PFSK-1 (cell line): ENCODE measurements at regions not wholly inside any gene's neighbourhood (a gene's known extent, or its start where the extent isn't known, plus 50 kb on each side); places are given as distances from the start of the nearest gene placed in this dataset.

Source experiments
- FOXP2 ChIP-seq: optimal IDR thresholded peaks from 2 replicates; pipeline ENCODE3; 2011; ENCODE audit warnings: borderline replicate concordance, control low read depth, inconsistent platforms; ENCODE audit not compliant: insufficient read depth; ENCODE audit errors: extremely low read length, extremely low read depth
- POLR2AphosphoS5 ChIP-seq: IDR thresholded peaks from 2 replicates; pipeline ENCODE4 v1.6.1; 2012; ENCODE audit warnings: low read depth, mild to moderate bottlenecking, control low read depth, low read length, moderate library complexity
- SIN3A ChIP-seq: IDR thresholded peaks from 2 replicates; pipeline ENCODE4 v1.6.1; 2012; ENCODE audit warnings: mild to moderate bottlenecking, low read length, moderate library complexity, borderline replicate concordance; ENCODE audit not compliant: insufficient read depth
- TAF1 ChIP-seq: IDR thresholded peaks from 2 replicates; pipeline ENCODE4 v1.6.1; 2012; ENCODE audit warnings: low read length, control low read depth, borderline replicate concordance; ENCODE audit not compliant: insufficient read depth
- TF ChIP-seq, protein P1 (sequence below), 2 experiments: IDR thresholded peaks; 2 replicates each; pipeline versions ENCODE4 v1.6.1 to v1.8.0; 2011 to 2012; ENCODE audit warnings: low read depth in 2 of 2, low read length in 2 of 2, control low read depth in 1 of 2, inconsistent platforms in 1 of 2, mild to moderate bottlenecking in 1 of 2, moderate library complexity in 1 of 2; ENCODE audit not compliant: insufficient read depth in 1 of 2

DNA sequence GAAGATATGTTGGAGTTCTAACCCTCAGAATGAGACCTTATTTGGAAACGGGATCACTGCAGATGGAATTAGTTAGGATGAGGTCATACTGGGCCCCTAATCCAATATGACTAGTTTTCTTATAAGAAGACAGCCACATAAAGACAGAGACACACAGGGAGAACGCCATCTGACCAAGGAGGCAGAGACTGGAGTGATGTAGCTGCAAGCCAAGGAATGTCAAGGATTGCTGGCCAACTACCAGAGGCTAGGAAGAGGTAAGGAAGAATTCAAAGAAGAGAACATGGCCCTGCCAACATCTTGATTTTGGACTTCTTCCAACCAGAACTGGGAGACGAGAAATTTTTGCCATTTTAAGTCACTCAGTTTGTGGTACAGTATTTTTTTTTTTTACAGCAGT is 152.8 kb upstream of the DIPK2B start:
- no peak for TF ChIP-seq POLR2AphosphoS5
- no peak for TF ChIP-seq TAF1

DNA sequence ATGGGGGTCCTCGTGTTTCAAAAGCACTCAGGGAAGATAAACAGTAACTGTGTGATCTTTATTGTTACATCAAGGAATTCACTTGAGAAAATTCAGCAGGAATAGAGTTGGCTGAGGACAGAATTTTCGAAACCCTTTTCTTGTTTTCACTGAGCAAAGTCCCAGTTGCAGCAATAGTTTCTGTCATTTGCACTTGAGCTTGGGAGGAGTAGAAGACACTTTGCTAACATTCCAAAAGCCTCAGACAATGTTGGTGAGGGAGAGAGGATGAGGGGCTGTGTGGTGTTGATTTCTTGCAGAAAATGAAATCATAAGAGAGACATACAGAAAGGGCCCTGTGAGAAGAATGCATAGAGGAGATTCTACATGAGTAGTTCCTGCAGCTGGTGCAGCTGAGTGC is 151.9 kb upstream of the DIPK2B start:
- TF ChIP-seq TAF1 (no peak), SIN3A (no peak)
- TF ChIP-seq, protein P1, sequence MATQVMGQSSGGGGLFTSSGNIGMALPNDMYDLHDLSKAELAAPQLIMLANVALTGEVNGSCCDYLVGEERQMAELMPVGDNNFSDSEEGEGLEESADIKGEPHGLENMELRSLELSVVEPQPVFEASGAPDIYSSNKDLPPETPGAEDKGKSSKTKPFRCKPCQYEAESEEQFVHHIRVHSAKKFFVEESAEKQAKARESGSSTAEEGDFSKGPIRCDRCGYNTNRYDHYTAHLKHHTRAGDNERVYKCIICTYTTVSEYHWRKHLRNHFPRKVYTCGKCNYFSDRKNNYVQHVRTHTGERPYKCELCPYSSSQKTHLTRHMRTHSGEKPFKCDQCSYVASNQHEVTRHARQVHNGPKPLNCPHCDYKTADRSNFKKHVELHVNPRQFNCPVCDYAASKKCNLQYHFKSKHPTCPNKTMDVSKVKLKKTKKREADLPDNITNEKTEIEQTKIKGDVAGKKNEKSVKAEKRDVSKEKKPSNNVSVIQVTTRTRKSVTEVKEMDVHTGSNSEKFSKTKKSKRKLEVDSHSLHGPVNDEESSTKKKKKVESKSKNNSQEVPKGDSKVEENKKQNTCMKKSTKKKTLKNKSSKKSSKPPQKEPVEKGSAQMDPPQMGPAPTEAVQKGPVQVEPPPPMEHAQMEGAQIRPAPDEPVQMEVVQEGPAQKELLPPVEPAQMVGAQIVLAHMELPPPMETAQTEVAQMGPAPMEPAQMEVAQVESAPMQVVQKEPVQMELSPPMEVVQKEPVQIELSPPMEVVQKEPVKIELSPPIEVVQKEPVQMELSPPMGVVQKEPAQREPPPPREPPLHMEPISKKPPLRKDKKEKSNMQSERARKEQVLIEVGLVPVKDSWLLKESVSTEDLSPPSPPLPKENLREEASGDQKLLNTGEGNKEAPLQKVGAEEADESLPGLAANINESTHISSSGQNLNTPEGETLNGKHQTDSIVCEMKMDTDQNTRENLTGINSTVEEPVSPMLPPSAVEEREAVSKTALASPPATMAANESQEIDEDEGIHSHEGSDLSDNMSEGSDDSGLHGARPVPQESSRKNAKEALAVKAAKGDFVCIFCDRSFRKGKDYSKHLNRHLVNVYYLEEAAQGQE (IDR thresholded peaks at IDR 0.05; ENCODE audit: insufficient read depth in 1 of 2, low read depth in 2 of 2, low read length in 2 of 2): no peak

DNA sequence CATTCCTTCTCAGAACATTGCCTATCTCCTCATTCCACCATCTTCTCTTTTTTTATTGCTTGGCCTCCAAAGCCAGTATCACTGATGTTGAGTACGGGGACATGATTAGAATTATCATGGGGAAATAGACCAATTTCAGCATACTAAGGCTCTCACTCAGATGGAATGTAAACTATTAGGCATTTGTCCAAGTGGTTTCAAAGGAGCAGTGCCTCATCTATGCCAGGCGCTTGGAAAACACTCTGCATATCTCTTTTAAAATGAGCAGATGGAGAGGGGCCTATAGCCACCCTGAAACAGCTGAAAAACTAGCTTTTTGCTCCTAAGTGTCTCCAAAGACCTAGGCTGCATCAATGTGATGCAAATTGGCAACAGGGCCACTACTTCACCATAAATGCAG is 150.8 kb upstream of the DIPK2B start:
- TF ChIP-seq, protein P1 (IDR thresholded peaks at IDR 0.05; ENCODE audit: insufficient read depth in 1 of 2, low read depth in 2 of 2, low read length in 2 of 2): no peak
- TF ChIP-seq SIN3A (no peak), POLR2AphosphoS5 (no peak), FOXP2 (no peak), TAF1 (no peak)

DNA sequence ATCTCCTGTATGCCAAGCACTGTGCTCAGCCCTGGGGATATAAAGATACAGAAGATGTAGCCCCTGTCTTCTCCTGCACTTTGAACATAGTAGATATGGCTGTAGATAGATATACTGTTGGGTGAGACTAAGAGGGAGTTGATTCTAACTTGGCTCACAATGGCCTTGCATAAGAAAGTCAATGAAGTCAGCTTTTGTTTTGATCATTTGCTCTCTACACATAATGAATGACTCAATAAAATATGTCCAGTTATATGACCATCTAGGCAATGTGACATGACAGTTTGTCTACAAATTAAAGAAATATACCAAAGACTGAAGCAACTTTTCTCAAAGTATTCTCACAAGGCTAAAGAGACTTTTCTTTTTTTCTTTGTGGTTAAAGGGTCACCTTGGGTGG is 147.6 kb upstream of the DIPK2B start:
- TF ChIP-seq POLR2AphosphoS5 (no peak), TAF1 (no peak), SIN3A (no peak), FOXP2 (no peak)
- TF ChIP-seq, protein P1 (IDR thresholded peaks at IDR 0.05; ENCODE audit: insufficient read depth in 1 of 2, low read depth in 2 of 2, low read length in 2 of 2): no peak

DNA sequence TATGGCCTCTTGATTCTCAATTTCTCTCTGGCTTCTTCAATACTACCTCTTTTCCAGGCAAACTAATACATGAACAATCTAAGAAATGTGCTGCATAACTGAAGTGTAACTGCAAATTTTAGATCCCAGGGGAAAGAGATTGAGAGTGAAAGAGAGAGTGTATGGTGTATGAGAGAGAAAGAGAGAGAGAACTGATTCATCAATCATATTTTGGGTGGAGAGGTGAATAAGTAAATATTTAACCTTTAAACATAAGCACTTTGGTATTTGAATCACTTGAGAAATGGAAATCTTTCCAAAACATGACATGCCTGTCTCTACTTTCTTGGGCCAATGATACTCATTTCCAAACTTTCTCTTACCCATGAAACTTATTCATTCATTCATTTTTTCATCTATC is 147.2 kb upstream of the DIPK2B start:
- no peak for TF ChIP-seq FOXP2
- TF ChIP-seq TAF1: no peak
- TF ChIP-seq SIN3A: no peak
- no peak for TF ChIP-seq POLR2AphosphoS5
- TF ChIP-seq, protein P1 (IDR thresholded peaks at IDR 0.05; ENCODE audit: insufficient read depth in 1 of 2, low read depth in 2 of 2, low read length in 2 of 2): no peak

DNA sequence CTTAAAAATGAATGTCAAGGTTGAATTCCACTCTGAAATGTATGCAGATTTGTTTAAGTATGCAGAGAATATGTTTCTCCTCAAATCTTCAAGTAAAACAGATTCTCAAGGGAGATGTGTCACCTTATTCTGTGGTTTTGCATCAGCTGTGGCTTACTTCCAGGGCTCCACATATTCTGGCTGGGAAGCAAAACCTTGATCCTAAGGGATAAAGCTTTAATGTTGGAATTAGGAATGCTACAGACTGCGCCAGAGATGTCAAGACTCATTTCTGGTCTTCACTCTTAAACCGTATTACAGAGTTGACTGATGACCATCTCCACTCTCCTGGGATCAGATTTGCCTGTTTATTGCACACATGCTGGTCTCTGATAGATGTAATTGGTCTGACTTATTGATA is 143.9 kb upstream of the DIPK2B start:
- no peak for TF ChIP-seq POLR2AphosphoS5
- TF ChIP-seq SIN3A: no peak
- no peak for TF ChIP-seq TAF1
- TF ChIP-seq, protein P1 (IDR thresholded peaks at IDR 0.05; ENCODE audit: insufficient read depth in 1 of 2, low read depth in 2 of 2, low read length in 2 of 2): no peak
- no peak for TF ChIP-seq FOXP2
